HepG2 (cell line): ENCODE measurements at regions not wholly inside any gene's neighbourhood (a gene's known extent, or its start where the extent isn't known, plus 50 kb on each side); places are given as distances from the start of the nearest gene placed in this dataset.

Experiments used
- ATAC-seq: fragments of 200-7000 bp; cut with Tn5 transposase; 3 replicates; pipeline ENCODE4 v1.9.1; 2020; ENCODE audit warnings: mild to moderate bottlenecking, moderate library complexity
- BruUV-seq: library from RNA; stranded (reverse); fragments of 400-500 nt; replicated peaks from 2 replicates; lab custom pipeline; 2021; lab: Mats Ljungman, UMichigan
- CTCF ChIA-PET: fragments of 300-600 bp; formaldehyde crosslinking; extraction: SDS; loops from one replicate; lab custom pipeline; 2021; ENCODE audit warnings: low total read pairs, inconsistent platforms, low intra/inter-chr PET ratio; lab: Yijun Ruan, JAX
- POLR2A ChIA-PET: fragments of 350-600 bp; sonication (Branson Sonifier 250); formaldehyde crosslinking; loops from one replicate; lab custom pipeline; 2020; ENCODE audit warnings: antibody characterized with exemption, inconsistent platforms; lab: Yijun Ruan, JAX
- DNase-seq: peaks from one replicate; pipeline ENCODE4 v3.0.0-alpha.2; 2015; ENCODE audit warnings: low spot score
- FAIRE-seq: peaks from 3 replicates; lab custom pipeline; 2011; peaks lifted over from hg19 to GRCh38; lab: Jason Lieb, UNC
- H2AFZ ChIP-seq: one replicate; pipeline ENCODE4 v1.6.1; 2011; ENCODE audit warnings: low read length, inconsistent platforms
- H3K27ac ChIP-seq: fragments of 300-600 bp; 3 replicates; pipeline ENCODE4 v1.8.0; 2011; ENCODE audit warnings: mixed run types, mild to moderate bottlenecking, mixed read lengths, low read length, inconsistent platforms; ENCODE audit not compliant: insufficient read depth; ENCODE audit errors: extremely low read length
- H3K27me3 ChIP-seq, 2 experiments: fragments of 200-600 bp in 1 of 2; 2 replicates in 1 of 2; 3 replicates in 1 of 2; pipeline versions ENCODE4 v1.6.0 to v1.8.0; 2011; ENCODE audit warnings: low read length in 2 of 2, mild to moderate bottlenecking in 2 of 2, moderate library complexity in 2 of 2, inconsistent platforms in 1 of 2; ENCODE audit not compliant: insufficient read depth in 2 of 2, control insufficient read depth in 1 of 2
- H3K36me3 ChIP-seq, 2 experiments: fragments of 200-600 bp in 1 of 2; replicated peaks in 1 of 2; 2 replicates in 1 of 2; 3 replicates in 1 of 2; pipeline versions ENCODE4 v1.5.1 to v1.8.0; 2011; ENCODE audit warnings: low read length in 2 of 2, inconsistent platforms in 1 of 2; ENCODE audit not compliant: insufficient read depth in 2 of 2, control insufficient read depth in 1 of 2
- H3K4me1 ChIP-seq: 2 replicates; pipeline ENCODE4 v1.5.1; 2012; ENCODE audit warnings: low read length, inconsistent platforms; ENCODE audit not compliant: insufficient read depth
- H3K4me2 ChIP-seq: 2 replicates; pipeline ENCODE4 v1.6.0; 2011; ENCODE audit warnings: low read depth, low read length, inconsistent platforms
- H3K4me3 ChIP-seq, 3 experiments: fragments of 200-600 bp in 1 of 3; sonication (generic), shearing (Covaris generic) in 1 of 3; replicated peaks in 1 of 3; 2 replicates each; pipeline ENCODE4 v1.5.1; 2011 to 2016; ENCODE audit warnings: low read length in 3 of 3, inconsistent platforms in 2 of 3, low read depth in 2 of 3, mild to moderate bottlenecking in 2 of 3, control low read depth in 1 of 3, mixed read lengths in 1 of 3; ENCODE audit not compliant: insufficient read depth in 1 of 3
- H3K79me2 ChIP-seq: one replicate; pipeline ENCODE4 v1.6.1; 2011; ENCODE audit warnings: low read length, inconsistent platforms; ENCODE audit not compliant: insufficient read depth
- H3K9ac ChIP-seq: 2 replicates; pipeline ENCODE4 v1.6.0; 2011; ENCODE audit warnings: mild to moderate bottlenecking, low read depth, low read length, inconsistent platforms; ENCODE audit not compliant: insufficient read depth
- H3K9me3 ChIP-seq: 2 replicates; pipeline ENCODE4 v1.5.1; 2012; ENCODE audit warnings: mild to moderate bottlenecking, low read length
- H4K20me1 ChIP-seq: 2 replicates; pipeline ENCODE4 v1.6.0; 2011; ENCODE audit warnings: inconsistent platforms, mild to moderate bottlenecking, low read length, moderate library complexity; ENCODE audit not compliant: insufficient read depth
- BRF2 ChIP-seq: sonication (generic); formaldehyde crosslinking; IDR thresholded peaks from 2 replicates; pipeline ENCODE4 v1.8.1; 2022; ENCODE audit warnings: mild to moderate bottlenecking, missing genetic modification reagents
- CREBL2 ChIP-seq: sonication (generic); formaldehyde crosslinking; IDR thresholded peaks from 2 replicates; pipeline ENCODE4 v1.8.1; 2023; ENCODE audit warnings: missing genetic modification reagents, mild to moderate bottlenecking, borderline replicate concordance
- CREM ChIP-seq, 2 experiments: sonication (generic) in 1 of 2; formaldehyde crosslinking in 1 of 2; IDR thresholded peaks; 2 replicates each; pipeline versions ENCODE4 v1.4.0 to v1.6.1; 2016 to 2020; ENCODE audit warnings: antibody characterized with exemption in 1 of 2, mild to moderate bottlenecking in 1 of 2, missing genetic modification reagents in 1 of 2
- GLMP ChIP-seq: sonication (generic); formaldehyde crosslinking; IDR thresholded peaks from 2 replicates; pipeline ENCODE4 v1.9.0; 2021; ENCODE audit warnings: missing genetic modification reagents, mild to moderate bottlenecking, borderline replicate concordance
- WGBS: methylation state at CpG from one replicate; pipeline ENCODE4 v1.1.6; 2017; ENCODE audit warnings: low lambda C conversion rate; 5-methylcytosine and 5-hydroxymethylcytosine counted together
- in situ Hi-C: cut with HindIII; loops from 2 replicates; pipeline ENCODE4 v1.10.0; 2017; ENCODE audit warnings: low pct_unique_long_range_greater_than_20kb; ENCODE audit not compliant: extremely low pct_ligation_motif_present
- intact Hi-C: fragments of 100-400 bp; cut with micrococcal nuclease; formaldehyde crosslinking; loops from one replicate; pipeline ENCODE4 v1.10.0; 2022; ENCODE audit not compliant: unreplicated experiment

- POLR2A ChIA-PET, result no interaction called here
- Histone ChIP-seq H2AFZ (no peak overlapping the region), H3K4me1 (no peaks in the 10 kb centered on the region), H3K4me3 (no peak overlapping the region), H3K27ac (no peak overlapping the region)
- no peak for FAIRE-seq
- TF ChIP-seq CREM (IDR thresholded peaks at IDR 0.05), result no peak
- TF ChIP-seq CREM (CRISPR knock-in tag; IDR thresholded peaks at IDR 0.05), result no peak
- no peak for TF ChIP-seq BRF2 (CRISPR knock-in tag)
- TF ChIP-seq CREBL2, result no peak
- TF ChIP-seq, all 625 proteins: peak for 0
- Histone ChIP-seq H3K4me2 (no peak overlapping the region), H3K27me3 (peaks cover 0 to 4% of the 10 kb centered on the region in 2 experiments; a peak in 1 of 5 replicates), H3K79me2 (no peaks in the 10 kb centered on the region), H4K20me1 (no peaks in the 10 kb centered on the region), H3K36me3 (no peaks in the 10 kb centered on the region), H3K9me3 (no peaks in the 10 kb centered on the region), H3K9ac (no peak overlapping the region)
- no TSS peak for BruUV-seq
- in situ Hi-C loops, result no loop called here
- CTCF ChIA-PET, result no interaction called here
- DNase-seq (no peak), ATAC-seq (no peak)
- intact Hi-C loops, result no loop called here
- 4% methylated on average over 4 of the region's 4 CpGs for WGBS
These were observed 623.0 kb downstream of the BCL11A start for GRCh38 chr2:59930430-59930829.

GRCh38 chr2:59926731-59927130 is 626.7 kb downstream of the BCL11A start:
- no peak overlapping the region for H3K4me2 ChIP-seq
- no peaks in the 10 kb centered on the region for H3K9me3 ChIP-seq
- no peak overlapping the region for H3K9ac ChIP-seq
- in situ Hi-C loops (no loop called here), intact Hi-C loops (no loop called here)
- no TSS peak for BruUV-seq
- 65% methylated on average over 13 of the region's 13 CpGs for WGBS
- TF ChIP-seq GLMP (CRISPR knock-in tag), result no peak
- no peak overlapping the region for H3K4me3 ChIP-seq
- no peak for FAIRE-seq
- POLR2A ChIA-PET, result no interaction called here
- H3K4me1 ChIP-seq, result no peaks in the 10 kb centered on the region
- H3K27me3 ChIP-seq, result peaks cover 0 to 4% of the 10 kb centered on the region in 2 experiments; a peak in 1 of 5 replicates
- no peak for DNase-seq
- H2AFZ ChIP-seq, result no peak overlapping the region
- no peak overlapping the region for H3K27ac ChIP-seq
- H3K79me2 ChIP-seq, result no peaks in the 10 kb centered on the region
- no peaks in the 10 kb centered on the region for H3K36me3 ChIP-seq
- CTCF ChIA-PET, result no interaction called here
- H4K20me1 ChIP-seq, result no peaks in the 10 kb centered on the region
- no peak for ATAC-seq
